ENCODE measurements at regions not wholly inside any gene's neighbourhood (a gene's known extent, or its start where the extent isn't known, plus 50 kb on each side); places are given as distances from the start of the nearest gene placed in this dataset.
A peak's percentile ranks its signal among the peaks of the same experiment; 100 is the strongest.

GRCh38 chr1:41983451-41983850 is 64.7 kb upstream of the HIVEP3 start:
- H3K4me1 ChIP-seq (ENCODE audit: low read depth), result no peaks in the 10 kb centered on the region
- intact Hi-C loops (cut with DNase I, micrococcal nuclease), result no loop called here
- no peak overlapping the region for H3K4me3 ChIP-seq
- H3K36me3 ChIP-seq (ENCODE audit: low read depth), result no peaks in the 10 kb centered on the region
- no peaks in the 10 kb centered on the region for H3K9me3 ChIP-seq
- no peak for DNase-seq
- TF ChIP-seq CTCF (IDR thresholded peaks at IDR 0.05), result no peak
- ATAC-seq, result no peak

GRCh38 chr1:41981796-41982195 is 63.1 kb upstream of the HIVEP3 start:
- Histone ChIP-seq H3K36me3 (ENCODE audit: low read depth) (no peaks in the 10 kb centered on the region), H3K4me3 (no peak overlapping the region), H3K9me3 (no peaks in the 10 kb centered on the region), H3K4me1 (ENCODE audit: low read depth) (no peaks in the 10 kb centered on the region)
- DNase-seq (no peak), ATAC-seq (no peak)
- no peak for TF ChIP-seq CTCF (IDR thresholded peaks at IDR 0.05)
- intact Hi-C loops (cut with DNase I, micrococcal nuclease), result no loop called here

- intact Hi-C loops (cut with DNase I, micrococcal nuclease), result no loop called here
- no peak for DNase-seq
- H3K4me3 ChIP-seq, result no peak overlapping the region
- H3K36me3 ChIP-seq (ENCODE audit: low read depth), result no peaks in the 10 kb centered on the region
- H3K4me1 ChIP-seq (ENCODE audit: low read depth), result no peaks in the 10 kb centered on the region
- TF ChIP-seq CTCF (IDR thresholded peaks at IDR 0.05), result no peak
- H3K9me3 ChIP-seq, result no peaks in the 10 kb centered on the region
- peak; percentile 22 for ATAC-seq
Observed at GRCh38 chr1:41980827-41981653, 62.3 kb upstream of the HIVEP3 start.

GRCh38 chr1:41978986-41979385 is 60.3 kb upstream of the HIVEP3 start:
- no peak for TF ChIP-seq CTCF (IDR thresholded peaks at IDR 0.05)
- no peak for DNase-seq
- intact Hi-C loops (cut with DNase I, micrococcal nuclease), result no loop called here
- Histone ChIP-seq H3K36me3 (ENCODE audit: low read depth) (no peaks in the 10 kb centered on the region), H3K4me1 (ENCODE audit: low read depth) (no peaks in the 10 kb centered on the region), H3K4me3 (no peak overlapping the region), H3K9me3 (no peaks in the 10 kb centered on the region)
- no peak for ATAC-seq

GRCh38 chr1:41977326-41977725 is 58.6 kb upstream of the HIVEP3 start:
- DNase-seq (no peak), ATAC-seq (peak; percentile 46)
- Histone ChIP-seq H3K36me3 (ENCODE audit: low read depth) (no peaks in the 10 kb centered on the region), H3K9me3 (no peaks in the 10 kb centered on the region), H3K4me1 (ENCODE audit: low read depth) (no peaks in the 10 kb centered on the region), H3K4me3 (no peak overlapping the region)
- TF ChIP-seq CTCF (IDR thresholded peaks at IDR 0.05), result no peak
- intact Hi-C loops (cut with DNase I, micrococcal nuclease), result no loop called here

All from mucosa of descending colon (tissue), 3 donors.